RWPE1 (cell line): ENCODE measurements at regions not wholly inside any gene's neighbourhood (a gene's known extent, or its start where the extent isn't known, plus 50 kb on each side); places are given as distances from the start of the nearest gene placed in this dataset.

ENCODE experiments used
- CTCF ChIA-PET: fragments of 350-600 bp; sonication (Branson Sonifier 250); formaldehyde crosslinking; extraction: SDS; loops from one replicate; lab custom pipeline; 2021; lab: Yijun Ruan, JAX
- POLR2A ChIA-PET: fragments of 400-600 bp; formaldehyde crosslinking; extraction: SDS; loops from one replicate; lab custom pipeline; 2020; ENCODE audit warnings: antibody characterized with exemption; ENCODE audit not compliant: low non-redundant PET; lab: Yijun Ruan, JAX
- DNase-seq: peaks from one replicate; pipeline ENCODE4 v3.0.0; 2012; ENCODE audit warnings: low spot score
- H3K27ac ChIP-seq: fragments of 450-650 bp; 2 replicates; pipeline ENCODE4 v1.5.1; 2017
- TF ChIP-seq, protein P1 (sequence below): fragments of 450-650 bp; conservative IDR thresholded peaks from 2 replicates; pipeline ENCODE4 v1.5.1; 2017; ENCODE audit warnings: low read depth, mild to moderate bottlenecking

DNA sequence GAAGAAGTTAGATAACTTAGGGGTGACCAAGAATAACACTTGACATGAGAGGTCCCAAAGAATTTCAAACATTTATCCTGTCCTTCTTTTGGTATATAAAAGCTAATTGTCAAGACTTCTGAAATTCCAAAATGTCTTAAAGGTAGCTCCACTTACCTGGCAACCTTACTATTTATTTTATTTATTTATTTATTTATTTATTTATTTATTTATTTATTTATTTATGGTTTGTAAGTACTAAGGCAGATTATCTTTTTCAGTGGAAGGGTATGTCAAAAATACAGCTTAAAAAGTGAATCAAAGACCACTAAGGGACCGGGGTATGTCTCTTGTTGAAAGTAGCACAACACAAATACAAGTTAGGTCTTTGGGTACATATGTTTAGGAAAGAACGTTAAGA, 620.8 kb upstream of the B3GALT2 start:
- TF ChIP-seq, protein P1, sequence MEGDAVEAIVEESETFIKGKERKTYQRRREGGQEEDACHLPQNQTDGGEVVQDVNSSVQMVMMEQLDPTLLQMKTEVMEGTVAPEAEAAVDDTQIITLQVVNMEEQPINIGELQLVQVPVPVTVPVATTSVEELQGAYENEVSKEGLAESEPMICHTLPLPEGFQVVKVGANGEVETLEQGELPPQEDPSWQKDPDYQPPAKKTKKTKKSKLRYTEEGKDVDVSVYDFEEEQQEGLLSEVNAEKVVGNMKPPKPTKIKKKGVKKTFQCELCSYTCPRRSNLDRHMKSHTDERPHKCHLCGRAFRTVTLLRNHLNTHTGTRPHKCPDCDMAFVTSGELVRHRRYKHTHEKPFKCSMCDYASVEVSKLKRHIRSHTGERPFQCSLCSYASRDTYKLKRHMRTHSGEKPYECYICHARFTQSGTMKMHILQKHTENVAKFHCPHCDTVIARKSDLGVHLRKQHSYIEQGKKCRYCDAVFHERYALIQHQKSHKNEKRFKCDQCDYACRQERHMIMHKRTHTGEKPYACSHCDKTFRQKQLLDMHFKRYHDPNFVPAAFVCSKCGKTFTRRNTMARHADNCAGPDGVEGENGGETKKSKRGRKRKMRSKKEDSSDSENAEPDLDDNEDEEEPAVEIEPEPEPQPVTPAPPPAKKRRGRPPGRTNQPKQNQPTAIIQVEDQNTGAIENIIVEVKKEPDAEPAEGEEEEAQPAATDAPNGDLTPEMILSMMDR: no peak
- ChIA-PET CTCF (interaction anchor here (0.6 kb wide), 2 partner anchors 369 to 1072 kb away, joined by 3 to 6 read pairs; no protein-coding TSS in a partner anchor), POLR2A (no interaction called here)

DNA sequence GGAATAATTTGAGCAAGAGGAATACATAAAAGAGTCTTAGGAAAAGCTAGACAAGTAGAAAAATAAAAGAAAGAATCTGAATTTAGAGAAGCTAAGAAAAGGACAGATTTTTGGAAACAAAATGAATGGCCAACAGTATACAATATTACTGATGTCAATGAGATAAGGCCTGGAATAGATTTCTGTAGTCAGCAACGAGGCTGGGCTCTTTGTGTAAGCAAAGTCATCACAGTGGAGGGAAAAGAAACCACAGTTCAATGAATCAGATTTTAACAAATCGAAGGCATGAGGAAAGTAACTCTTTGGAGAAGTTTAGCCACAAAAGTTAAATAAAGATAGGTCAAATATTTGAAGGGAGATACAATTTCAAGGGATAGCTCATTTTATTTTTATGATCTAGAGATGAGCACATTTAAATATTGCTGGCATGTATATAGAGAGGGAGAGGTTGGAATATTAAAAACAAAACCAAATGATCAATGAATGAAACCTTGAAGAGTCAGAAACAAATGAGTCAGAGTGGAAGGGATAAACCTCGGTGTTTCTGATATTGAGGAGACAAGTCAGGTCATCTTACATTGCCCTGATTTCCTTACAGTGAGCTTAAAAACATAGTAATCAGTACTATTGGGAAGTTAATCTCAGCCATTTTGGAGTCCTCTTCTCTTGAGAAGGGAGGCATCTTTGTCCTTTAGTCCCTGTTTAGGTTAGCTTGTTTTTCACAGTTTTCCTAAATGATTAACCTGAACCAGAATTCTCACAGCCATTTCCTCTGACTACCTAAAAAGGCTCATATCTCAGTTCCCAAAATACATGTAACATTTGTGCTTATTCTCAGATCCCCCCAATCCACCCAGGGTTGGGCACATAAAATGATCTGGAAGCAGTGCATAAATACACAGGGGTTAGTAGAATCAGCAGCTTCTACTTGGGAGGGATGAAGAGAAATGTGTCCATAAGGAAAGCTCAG, 620.0 kb upstream of the B3GALT2 start:
- ChIA-PET POLR2A (no interaction called here), CTCF (interaction anchor here (0.6 kb wide), 2 partner anchors 9 to 369 kb away, joined by 3 read pairs; no protein-coding TSS in a partner anchor)
- TF ChIP-seq, protein P1: no peak
- no peak overlapping the region for H3K27ac ChIP-seq
- no peak for DNase-seq

More for the DNA sequence above, 620.8 kb upstream of the B3GALT2 start:
- DNase-seq: no peak
- H3K27ac ChIP-seq: no peak overlapping the region

DNA sequence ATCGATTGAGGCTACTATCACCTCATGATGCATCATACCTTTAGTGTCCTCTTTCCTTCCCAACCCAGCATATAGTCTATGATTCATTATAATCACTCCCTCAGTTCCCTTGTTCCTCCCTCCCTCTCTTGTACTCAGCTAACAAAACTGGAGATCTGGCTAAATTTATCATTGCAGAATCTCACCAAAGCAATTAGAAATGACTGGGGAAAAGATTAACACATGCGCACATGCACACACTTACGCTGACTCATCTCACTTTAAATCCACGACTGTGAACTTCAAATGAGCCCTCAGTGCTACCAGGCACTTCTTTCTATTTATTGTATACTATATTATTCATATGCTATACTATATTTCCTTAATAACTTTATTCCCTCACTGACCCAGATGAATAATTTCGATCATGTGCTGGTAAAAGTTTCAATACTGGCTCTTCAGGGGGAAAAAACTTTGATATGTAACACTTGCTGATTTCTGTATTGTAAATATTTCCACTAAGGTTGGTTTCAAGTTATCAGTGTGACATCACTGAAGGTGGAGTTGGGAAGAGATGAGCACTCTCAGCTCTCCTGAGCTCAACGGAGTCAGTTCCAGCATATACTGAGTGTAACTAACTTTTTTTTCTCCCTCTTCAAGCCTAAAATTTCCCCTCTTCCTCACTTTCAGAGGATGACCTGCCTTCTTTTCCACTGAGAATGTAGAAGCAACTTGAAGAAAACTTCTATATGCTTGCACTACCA, 613.7 kb upstream of the B3GALT2 start:
- ChIA-PET POLR2A (no interaction called here), CTCF (interaction anchor here (0.8 kb wide), 1 partner anchor 14 kb away, joined by 5 read pairs; no protein-coding TSS in a partner anchor)
- no peak overlapping the region for H3K27ac ChIP-seq
- no peak for DNase-seq
- TF ChIP-seq, protein P1: no peak

DNA sequence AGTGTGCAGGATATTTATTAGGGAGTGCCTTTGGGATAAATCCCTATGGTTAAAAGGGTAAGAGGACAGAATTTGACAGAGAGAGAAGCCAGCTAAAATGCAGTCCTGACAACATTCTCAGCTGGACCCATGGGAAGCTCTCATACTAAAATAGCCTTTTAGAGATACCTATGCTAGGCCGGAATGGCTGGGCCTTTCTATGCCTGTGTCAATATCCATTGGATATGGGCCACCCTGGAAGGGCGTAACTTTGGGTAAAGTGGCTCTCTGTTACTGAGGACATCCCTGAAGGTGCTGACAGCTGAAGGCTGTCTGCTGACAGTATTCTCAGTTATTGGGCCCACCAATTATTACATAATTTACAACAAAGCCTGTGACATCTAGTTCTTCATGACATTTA, 613.0 kb upstream of the B3GALT2 start:
- ChIA-PET CTCF (no interaction called here), POLR2A (no interaction called here)
- TF ChIP-seq, protein P1: no peak
- H3K27ac ChIP-seq: no peak overlapping the region
- DNase-seq: no peak

DNA sequence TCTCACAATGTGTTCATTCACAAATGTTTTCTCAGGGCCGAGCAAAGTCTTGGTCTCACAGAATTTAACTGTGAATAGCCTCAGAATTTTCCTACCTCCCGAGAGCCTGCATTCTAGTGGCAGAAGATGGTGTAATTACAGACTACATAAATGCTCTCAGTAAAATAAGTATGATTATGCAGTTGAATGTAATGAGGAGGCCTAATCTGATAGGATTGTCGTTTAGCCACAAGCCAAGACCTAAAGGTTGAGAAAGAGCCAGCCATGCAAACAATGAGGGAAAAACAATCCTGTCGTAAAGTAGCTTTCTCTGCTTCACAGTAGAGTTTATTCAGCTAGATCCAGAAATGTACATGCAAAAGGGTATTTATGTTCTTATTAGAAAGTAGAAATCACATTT, 607.8 kb upstream of the B3GALT2 start:
- TF ChIP-seq, protein P1: no peak
- no peak for DNase-seq
- ChIA-PET CTCF (no interaction called here), POLR2A (no interaction called here)
- no peak overlapping the region for H3K27ac ChIP-seq

DNA sequence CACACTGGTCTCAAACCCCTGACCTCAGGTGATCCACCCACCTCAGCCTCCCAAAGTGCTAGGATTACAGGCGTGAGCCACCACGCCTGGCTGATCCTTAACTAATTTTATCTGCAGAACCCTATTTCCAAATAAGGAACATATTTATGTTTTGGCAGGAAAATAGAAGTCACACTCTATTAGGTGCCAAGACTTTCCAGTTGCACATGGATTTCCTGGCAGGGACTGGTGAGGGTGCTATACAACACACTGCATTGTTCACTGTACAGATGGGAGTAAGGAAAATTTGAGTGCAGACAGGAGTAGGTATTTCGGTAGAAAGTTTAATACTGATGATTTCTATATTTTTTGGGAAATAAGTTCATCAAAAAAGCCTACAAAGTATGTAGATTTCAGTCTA, 605.3 kb upstream of the B3GALT2 start:
- ChIA-PET CTCF (no interaction called here), POLR2A (no interaction called here)
- DNase-seq: no peak
- H3K27ac ChIP-seq: no peak overlapping the region
- TF ChIP-seq, protein P1: no peak
